ENCODE measurements at regions not wholly inside any gene's neighbourhood (a gene's known extent, or its start where the extent isn't known, plus 50 kb on each side); places are given as distances from the start of the nearest gene placed in this dataset.
"Not testable (repeated sequence)": the region's sequence is repeated elsewhere in the genome, so short reads cannot be mapped to it uniquely, and the experiment has no call there.

- not testable (repeated sequence) for DNase-seq
Observed at GRCh38 chr6:4725136-4725760, 51.0 kb upstream of the CDYL start.

- not testable (repeated sequence) for DNase-seq
Observed at GRCh38 chr6:4724727-4725126, 51.5 kb upstream of the CDYL start.

GRCh38 chr6:4723383-4723782 is 52.8 kb upstream of the CDYL start:
- DNase-seq: no peak

GRCh38 chr6:4721368-4721767 is 54.8 kb upstream of the CDYL start:
- DNase-seq: not testable (repeated sequence)

GRCh38 chr6:4719491-4719890 is 56.7 kb upstream of the CDYL start:
- no peak for DNase-seq

GRCh38 chr6:4717856-4718255 is 58.3 kb upstream of the CDYL start:
- no peak for DNase-seq

GRCh38 chr6:4717124-4717523 is 59.1 kb upstream of the CDYL start:
- DNase-seq: no peak

- DNase-seq: no peak
Observed at GRCh38 chr6:4714961-4715501, 61.2 kb upstream of the CDYL start.

- DNase-seq: no peak
Observed at GRCh38 chr6:4712291-4712690, 63.9 kb upstream of the CDYL start.

GRCh38 chr6:4707011-4707410 is 69.2 kb upstream of the CDYL start:
- no peak for DNase-seq

GRCh38 chr6:4705809-4706208 is 70.4 kb upstream of the CDYL start:
- no peak for DNase-seq

GRCh38 chr6:4703382-4703781 is 72.8 kb upstream of the CDYL start:
- DNase-seq: no peak

GRCh38 chr6:4698901-4699659 is 77.1 kb upstream of the CDYL start:
- no peak for DNase-seq

GRCh38 chr6:4693173-4693970 is 82.8 kb upstream of the CDYL start:
- no peak for DNase-seq

GRCh38 chr6:4692664-4693063 is 83.5 kb upstream of the CDYL start:
- no peak for DNase-seq

GRCh38 chr6:4687989-4688947 is 87.9 kb upstream of the CDYL start:
- no peak for DNase-seq

- DNase-seq: no peak
Observed at GRCh38 chr6:4687656-4687988, 88.6 kb upstream of the CDYL start.

- DNase-seq: no peak
Observed at GRCh38 chr6:4682431-4683097, 93.6 kb upstream of the CDYL start.

GRCh38 chr6:4678506-4679300 is 97.5 kb upstream of the CDYL start:
- no peak for DNase-seq

- no peak for DNase-seq
Observed at GRCh38 chr6:4677751-4678065, 98.5 kb upstream of the CDYL start.

Data from T-helper 2 cell (primary cell).